Gastroesophageal sphincter (tissue), 3 donors: ENCODE measurements at regions not wholly inside any gene's neighbourhood (a gene's known extent, or its start where the extent isn't known, plus 50 kb on each side); places are given as distances from the start of the nearest gene placed in this dataset.

ENCODE experiments used
- CTCF ChIP-seq, 4 experiments: fragments of 200-600 bp in 2 of 4; fragments of 450-650 bp in 2 of 4; sonication (generic) in 1 of 4; IDR thresholded peaks; one replicate each; pipeline ENCODE4 v1.5.1; 2017 to 2019; ENCODE audit warnings: antibody characterized with exemption in 4 of 4, mild to moderate bottlenecking in 2 of 4, moderate library complexity in 2 of 4
- EP300 ChIP-seq: sonication (generic); formaldehyde crosslinking; IDR thresholded peaks from one replicate; pipeline ENCODE4 v1.6.1; 2017; ENCODE audit warnings: antibody characterized with exemption, mild to moderate bottlenecking
- POLR2A ChIP-seq, 2 donors: fragments of 450-650 bp; IDR thresholded peaks; one replicate each; pipeline ENCODE4 v1.6.1; 2017; ENCODE audit warnings: antibody characterized with exemption in 2 of 2, mild to moderate bottlenecking in 2 of 2, moderate library complexity in 1 of 2
- POLR2AphosphoS5 ChIP-seq: sonication (generic); formaldehyde crosslinking; IDR thresholded peaks from one replicate; pipeline ENCODE4 v1.6.1; 2017; ENCODE audit warnings: antibody characterized with exemption

GRCh38 chr17:26782153-26782552, 511.8 kb upstream of the WSB1 start:
- TF ChIP-seq CTCF (IDR thresholded peaks at IDR 0.05) (no peak), EP300 (no peak), POLR2A (IDR thresholded peaks at IDR 0.05) (no peak), POLR2AphosphoS5 (no peak)
